DMS53 (cell line): ENCODE measurements at regions not wholly inside any gene's neighbourhood (a gene's known extent, or its start where the extent isn't known, plus 50 kb on each side); places are given as distances from the start of the nearest gene placed in this dataset.
A peak's percentile ranks its signal among the peaks of the same experiment; 100 is the strongest.

Experiments used
- DNase-seq: peaks from one replicate; lab custom pipeline; 2025; lab: John Stamatoyannopoulos, UW

DNA sequence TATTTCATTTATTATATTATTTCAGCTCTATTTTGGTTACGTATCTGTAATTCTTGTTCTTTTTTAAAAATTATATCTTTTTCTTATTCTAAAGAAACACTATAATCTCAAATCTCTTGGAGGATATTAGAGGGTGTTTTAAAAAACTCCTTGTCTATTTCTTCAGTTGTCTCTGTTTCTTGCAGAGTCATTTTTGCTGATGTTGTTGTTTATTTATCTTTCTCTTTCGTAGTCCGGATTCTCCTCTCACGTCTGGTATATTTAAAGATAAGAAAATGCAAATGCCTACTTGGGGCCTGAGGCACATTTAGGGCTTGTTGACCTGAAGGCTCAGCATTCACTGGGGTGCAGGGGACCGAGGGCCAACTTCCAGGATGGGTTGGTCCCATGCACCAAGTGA is 181.2 kb upstream of the CTBP2 start:
- DNase-seq = no peak

DNA sequence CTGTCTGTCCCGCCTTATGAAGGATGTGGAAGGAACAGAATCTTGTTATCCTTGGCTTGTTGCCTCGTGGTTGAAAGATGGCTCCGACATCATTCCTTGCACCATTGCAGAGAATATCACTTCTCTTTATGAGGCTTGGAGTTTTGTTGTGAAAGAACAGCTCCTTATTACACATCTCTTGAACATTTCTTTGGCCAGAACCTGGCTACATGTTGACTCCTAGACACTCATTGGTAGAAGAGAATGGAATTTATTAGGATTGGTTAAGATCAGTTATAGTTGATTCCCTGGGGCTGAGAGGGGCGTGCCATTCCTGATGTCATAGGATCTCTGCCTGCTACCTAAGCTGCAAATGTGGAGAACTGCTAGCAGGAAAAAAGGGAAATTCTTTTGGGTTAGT is 180.5 kb upstream of the CTBP2 start:
- DNase-seq = no peak

DNA sequence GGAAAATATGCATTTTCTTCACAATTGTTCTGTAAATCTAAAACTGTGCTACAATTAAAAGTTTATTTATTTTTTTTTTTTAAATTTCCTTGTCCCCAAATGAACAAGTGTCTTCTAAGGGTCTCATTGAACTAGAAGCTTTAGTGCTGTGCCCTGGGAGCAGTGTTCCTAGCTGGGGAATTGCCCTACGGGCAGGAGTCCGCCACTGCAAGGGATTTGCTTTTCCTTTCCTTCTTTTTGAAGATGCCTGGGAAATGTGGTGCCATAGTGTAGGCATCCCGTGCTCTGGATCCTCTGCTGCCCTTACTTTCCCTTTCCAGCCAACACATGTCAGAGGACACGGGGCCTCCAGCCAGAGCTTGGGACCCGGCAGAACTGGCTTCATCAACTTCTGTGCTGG is 177.1 kb upstream of the CTBP2 start:
- DNase-seq = peak; percentile 11

DNA sequence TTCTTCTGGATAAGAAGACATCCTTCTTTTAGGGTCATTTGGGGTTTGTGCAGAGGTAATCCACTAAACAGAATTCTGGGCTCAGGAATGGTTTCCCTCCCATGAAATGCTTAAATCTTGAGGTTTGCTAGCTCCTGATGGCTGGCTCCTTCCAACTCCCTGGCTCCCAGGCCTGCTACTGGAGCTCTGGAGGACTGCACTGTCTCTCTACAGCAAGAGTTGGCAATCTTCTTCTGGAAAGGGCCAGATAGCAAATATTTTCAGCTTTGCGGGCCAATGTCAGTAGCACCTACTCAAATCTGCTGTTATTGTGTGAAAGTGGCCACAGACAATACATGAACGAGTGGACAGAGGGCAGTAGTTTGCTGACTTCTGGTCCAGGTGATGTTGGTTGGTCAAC is 174.2 kb upstream of the CTBP2 start:
- no peak for DNase-seq

DNA sequence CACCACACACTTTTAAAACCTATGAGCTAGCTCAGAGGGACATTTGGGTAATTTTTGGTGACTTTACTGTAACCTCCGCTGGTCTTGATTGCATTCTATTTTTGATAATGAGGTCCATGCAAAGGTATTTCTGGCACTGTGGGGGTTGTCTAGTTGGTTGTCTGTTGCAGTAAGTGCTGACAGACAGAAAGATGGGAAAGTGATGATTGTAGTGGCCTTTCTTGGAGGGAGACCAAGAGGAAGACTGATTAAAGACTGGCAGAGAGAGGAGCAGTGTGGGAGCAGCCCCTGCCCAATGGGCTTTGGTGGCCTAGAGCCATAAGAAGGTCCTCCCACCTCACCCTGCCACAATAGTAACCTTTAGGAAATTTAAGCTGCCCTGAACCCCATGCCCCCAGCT is 173.4 kb upstream of the CTBP2 start:
- no peak for DNase-seq

DNA sequence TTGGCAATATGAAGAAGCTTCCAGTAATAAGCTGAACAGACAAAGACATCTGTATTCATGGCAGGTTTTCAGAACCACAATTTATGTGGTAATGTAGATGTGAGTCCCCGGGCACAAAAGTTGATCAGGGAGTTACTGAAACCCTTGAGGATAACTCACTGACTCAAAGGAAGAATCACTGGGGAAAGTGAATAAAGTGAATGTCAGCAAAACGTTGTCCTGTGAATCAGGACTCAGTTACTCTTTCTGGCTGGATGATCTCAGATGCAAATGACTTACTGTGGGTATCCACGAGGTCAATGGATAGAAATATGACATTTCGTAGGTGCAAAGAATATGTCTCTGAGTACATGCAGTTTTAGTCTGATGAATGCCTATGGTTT is 172.8 kb upstream of the CTBP2 start:
- no peak for DNase-seq

DNA sequence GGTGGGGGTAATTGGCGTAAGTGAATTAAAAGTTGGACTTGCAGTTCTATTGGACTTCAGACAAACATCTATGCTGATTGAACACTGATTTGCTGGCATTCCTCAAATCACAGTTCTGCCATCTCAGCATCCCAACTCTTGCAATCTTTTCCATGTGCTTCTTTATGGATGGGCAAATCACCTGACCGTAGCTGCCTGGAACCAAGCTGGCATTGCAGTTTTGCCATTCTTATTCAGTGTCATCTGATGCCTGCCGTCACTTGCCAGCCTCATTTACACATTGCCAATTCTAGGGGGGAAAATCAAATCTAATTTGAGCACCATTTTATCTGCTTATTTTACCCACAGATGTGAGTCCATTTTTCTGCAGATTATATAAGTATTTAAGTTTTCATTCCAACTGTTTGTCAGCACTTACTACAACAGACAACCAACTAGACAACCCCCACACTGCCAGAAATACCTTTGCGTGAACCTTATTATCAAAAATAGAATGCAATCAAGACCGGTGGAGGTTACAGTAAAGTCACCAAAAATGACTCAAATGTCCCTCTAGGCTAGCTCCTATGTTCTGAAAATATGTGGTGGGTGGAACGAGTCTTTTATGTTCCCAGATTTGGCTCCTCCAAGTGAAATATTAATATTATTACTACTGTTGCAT is 172.3 kb upstream of the CTBP2 start:
- DNase-seq = no peak

DNA sequence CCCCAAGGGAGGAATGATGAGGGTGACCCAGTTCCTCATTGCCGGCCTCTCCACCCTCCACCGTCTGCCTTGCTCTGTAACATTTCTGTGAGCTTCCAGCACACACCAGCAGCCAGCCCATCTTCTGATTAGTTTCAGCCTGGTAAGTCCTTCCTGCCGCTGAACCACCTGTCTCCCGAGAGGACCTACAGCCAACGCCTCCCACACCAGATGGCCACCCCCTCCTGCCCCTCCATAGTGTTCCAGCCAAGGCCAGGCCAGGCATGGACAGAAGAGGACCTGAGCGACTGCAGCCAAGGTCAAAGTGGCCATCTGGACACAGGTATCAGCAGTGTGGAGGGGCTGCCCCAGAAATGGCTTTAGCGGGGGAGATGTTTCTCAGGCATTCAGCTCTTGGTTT is 170.7 kb upstream of the CTBP2 start:
- DNase-seq = no peak

DNA sequence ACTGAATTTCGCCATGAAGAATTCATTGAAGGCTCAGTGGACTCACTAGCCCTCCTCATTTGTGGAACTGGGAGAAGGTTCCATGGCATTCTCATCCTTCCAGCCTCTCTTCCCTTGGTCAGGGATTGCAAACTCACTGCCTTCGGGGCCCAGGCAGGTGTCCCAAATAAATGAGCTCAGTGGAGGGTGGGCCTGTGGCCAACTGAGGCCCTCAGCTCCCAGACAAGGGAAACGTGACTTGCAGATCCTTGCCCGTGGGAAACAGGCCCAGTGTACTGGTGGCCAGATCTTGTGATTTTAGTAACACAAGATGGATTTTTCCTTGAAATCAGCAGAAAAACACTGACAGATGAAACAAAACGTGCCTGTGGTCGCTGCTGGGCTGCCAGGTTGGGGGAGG is 168.7 kb upstream of the CTBP2 start:
- DNase-seq = no peak

DNA sequence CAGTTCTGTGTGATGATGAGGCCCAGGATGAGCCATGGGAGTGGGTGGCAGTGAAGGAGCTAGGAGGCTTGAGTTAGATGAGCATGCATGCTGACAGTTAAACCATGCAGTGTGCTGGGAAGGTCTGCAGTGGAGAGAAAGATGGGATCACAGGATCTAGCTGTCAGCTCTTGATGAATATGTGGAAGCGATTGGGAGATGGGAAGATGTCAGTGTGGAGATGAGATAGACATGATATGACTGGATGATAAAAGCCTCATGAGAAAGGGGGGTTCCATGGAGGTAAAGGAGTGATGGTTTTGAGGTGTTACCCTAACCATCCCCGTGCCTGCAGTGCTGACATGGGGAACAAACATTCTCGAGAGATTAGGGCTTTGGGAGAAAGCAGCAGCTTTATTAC is 165.0 kb upstream of the CTBP2 start:
- DNase-seq = no peak

DNA sequence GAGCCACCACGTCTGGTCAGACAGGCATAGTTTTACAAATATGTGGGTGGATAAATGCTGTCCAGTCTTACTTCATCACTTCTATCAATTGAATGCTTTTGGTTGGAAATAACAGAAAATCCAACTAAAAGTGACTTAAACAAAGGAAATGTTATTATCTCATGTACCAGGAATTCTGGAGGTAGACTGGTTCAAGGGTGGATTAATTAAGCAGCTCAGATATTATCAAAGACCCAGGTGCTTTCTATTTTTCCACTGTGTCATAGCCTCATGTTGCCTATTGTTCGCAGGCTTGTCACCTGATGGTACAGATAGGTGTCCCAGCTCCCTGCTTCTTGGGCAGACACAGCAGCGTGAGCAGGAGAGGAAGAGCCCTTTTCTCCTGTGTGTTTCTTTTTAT is 156.1 kb upstream of the CTBP2 start:
- DNase-seq = no peak

DNA sequence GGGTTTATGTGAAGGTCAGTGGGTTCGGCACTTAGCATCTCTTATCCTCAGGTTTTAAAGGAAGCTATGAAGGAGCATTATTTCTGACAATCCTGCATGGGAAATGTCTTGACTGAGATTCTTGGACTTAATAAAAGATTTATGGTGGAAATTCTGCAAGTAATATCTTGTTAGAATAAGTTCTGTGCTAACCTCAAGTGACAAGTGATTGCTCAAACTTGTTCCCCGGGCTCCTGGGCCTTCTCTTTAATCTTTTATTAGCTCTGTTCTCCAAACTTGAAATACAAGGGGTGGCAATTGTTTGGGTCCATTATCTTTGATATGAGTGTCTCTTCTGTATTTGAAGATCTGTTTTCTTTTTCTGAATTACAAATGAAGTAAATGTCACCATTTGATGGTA is 140.6 kb upstream of the CTBP2 start:
- no peak for DNase-seq

DNA sequence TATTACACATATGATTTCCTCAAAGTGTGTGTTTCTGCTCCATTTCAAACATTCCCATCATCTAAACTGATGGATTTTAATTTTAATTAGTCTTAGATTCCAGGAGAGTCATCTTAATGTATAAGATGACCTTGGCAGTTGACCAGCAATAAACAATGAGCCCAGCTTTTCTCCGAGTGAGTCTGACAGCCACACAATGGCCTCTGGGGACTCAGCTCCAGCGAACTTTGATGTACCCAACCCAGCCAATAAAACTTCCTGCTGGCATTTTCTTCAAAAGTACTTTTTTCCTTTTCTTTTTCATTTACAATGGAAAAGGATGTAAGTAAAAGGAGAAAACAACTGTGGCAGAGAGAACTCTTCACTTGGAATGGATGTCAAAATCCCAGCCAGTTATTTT is 139.1 kb upstream of the CTBP2 start:
- no peak for DNase-seq

DNA sequence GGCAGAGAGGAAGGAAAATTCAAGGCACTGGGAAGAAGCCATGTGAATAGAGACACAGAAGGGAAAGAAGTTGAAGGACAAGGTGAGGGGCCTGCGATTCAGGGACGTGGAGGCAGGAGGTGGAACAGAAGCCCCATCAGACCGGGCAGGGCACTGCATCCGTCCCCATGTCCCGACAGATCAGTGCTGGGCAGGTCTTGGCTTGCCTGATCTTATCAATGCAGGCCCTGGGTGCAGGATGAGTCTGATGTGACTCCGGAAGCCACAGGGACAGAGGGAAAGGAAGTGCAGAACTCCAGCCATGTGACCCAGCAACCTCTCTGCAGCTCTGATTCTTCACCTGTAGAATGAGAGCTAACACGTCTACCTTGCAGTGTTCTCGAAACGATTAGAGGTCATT is 136.2 kb upstream of the CTBP2 start:
- DNase-seq = no peak

DNA sequence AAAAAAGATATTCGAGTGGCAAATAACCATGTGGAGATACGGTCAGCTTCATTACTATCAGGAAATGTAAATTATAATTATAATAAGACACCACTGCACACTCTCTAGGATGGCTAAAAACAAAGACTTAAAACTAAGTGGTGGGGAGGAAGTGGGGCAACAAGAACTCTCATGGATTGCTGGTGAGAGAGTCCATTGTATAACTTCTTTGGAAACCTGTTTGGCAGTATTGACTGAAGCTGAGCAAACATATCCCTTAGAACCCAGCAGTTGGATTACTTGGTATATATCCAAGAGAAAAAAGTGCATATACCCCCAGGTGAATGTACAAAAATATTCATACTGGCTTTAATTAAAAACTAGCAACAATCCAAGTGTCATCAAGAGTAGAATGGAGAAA is 133.7 kb upstream of the CTBP2 start:
- peak; percentile 79 for DNase-seq

DNA sequence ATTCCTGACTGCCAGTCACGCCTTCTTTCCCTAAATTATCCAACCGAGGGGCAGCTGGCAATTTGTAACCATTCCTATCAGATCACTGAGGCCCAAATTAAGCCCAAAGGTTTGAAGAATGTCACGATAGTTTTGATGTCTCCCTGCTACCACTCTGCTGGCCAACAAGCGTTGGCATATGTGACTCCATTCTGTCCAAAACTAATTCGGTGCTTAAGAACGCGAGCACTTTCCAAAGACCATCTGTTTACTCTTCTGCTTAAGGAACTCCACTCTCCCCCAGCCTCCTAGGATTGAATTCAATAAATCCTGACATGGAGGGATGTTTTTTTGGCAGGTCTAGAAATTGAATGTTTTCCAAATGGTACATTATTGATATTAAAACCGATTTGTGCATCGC is 131.5 kb upstream of the CTBP2 start:
- DNase-seq = no peak

DNA sequence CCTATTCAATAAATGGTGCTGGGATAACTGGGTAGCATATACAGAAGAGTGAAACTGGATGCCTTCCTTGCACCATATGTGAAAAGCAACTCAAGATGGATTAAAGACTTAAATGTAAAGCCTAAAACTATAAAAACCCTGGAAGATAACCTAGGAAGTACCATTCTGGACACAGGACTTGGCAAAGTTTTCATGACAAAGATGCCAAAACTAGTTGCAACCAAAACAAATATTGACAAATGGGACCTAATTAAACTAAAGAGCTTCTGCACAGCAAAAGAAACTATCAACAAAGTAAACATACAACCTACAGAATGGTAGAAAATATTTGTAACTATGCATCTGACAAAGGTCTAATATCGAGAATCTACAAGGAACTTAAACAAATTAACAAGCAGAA is 129.1 kb upstream of the CTBP2 start:
- no peak for DNase-seq

DNA sequence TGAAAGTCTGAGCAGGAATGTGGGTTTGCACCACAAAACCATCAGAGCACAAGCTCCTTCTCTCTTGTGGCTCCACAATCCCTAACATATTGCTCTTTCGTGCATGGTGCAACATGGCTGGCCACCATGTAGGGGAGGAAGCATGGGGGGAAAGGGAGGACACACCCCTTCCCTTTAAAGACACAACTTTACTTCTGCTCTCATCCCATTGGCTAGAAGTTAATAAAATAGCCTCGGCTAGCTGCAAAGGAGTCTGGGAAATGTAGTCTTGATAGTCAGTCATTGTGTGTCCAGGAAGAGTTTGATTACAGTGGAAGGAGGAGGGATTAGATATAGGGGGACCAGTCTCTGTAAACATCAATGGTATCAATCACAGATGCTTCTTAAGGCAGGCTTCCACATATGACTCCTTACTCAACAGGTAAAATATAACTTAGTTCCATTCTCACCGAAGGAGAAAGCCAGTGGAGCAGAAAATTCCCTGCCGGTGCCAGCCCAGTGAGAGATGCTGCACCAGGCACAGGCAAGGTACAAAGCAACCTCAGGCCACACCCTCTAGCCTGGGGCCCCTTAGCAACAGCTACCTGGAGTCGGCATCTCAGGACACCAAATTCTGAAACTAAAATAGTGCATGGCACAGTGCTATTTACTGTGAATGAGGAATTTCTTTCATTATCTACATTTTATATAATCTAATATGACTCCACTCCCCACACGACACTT is 124.7 kb upstream of the CTBP2 start:
- DNase-seq = no peak

DNA sequence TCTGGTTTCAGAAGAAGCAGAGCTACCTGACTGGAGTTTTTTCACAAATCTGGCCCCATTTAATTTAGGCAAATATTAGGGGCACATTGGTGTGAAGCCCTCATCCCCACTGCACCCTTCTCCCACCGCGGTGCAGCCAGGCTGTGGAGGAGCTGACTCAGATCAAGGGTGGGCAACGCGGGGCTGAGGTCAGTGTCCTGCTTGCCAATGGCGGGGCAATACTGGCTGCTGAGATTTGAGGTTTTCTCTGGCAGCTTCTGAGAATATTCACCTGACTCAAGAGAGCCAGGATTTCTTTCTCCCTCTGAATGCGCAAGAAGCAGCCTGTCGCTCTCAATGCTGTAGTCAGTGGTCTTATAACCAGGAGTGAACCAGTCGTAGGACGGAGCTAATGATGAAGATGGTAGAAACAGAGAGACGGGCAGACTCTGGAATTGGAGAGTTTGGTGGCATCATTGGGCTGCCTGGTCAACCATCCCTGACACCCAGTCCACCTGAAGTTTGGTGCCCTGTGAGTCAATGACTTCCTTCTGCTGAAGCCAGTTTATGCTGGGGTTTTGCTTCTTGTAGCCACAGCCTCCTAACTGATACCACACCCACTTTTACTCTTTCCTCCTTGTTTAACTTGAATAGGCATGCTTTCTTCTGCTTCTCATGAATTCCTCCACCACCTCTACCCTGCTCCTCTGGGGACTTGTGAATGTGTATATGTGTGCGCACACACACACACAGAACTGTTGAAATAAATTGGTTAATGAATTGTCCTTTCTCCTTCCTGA is 123.7 kb upstream of the CTBP2 start:
- DNase-seq = no peak

DNA sequence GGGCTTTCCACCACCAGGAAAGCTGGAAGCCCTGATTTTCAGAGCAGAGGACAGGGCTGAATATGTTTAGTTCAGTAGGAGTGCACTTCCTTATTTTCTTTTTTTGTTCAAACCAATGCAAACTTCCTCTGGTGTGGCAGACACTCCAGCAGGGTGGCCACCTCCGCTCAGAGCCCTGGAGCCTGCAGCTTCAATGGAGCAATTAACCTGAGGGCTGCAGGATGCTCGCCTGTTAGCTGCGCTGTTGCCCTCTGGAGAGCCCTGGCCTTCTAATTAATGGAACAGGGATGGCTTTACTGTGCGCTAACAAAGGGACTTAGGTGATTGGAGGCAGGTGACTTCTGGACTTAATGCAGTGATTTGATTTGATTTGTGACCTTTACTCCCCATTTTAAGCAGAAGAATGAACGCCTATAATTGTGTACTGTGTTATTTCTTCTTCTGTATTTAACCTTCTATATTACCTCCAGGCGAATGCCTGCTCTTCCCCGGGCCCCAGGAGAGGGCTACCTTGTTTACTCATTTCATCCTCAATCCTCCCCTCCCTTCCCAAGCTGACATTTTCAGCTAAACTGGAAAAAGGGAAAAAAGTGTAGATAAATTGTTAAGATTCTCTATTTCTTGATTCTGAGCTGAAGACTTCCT is 123.0 kb upstream of the CTBP2 start:
- peak; percentile 44 for DNase-seq

DNA sequence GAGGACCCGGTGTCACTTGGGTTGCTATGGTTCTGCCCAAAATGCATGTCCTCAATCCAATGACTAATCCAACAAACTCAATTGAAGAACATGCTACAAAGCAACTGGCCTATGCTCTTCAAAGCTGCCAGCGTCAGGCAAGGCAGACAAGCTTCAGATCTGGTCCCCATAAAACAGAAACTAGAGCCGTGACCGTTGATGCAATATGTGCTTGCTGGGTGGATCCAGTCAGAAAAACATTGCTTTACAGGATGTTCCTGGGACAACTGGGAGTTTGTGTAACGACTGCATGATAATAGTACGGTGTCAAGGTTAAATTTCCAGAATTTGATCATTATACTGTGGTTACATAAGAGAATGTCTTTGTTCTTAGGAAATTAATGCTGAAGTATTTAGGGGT is 120.7 kb upstream of the CTBP2 start:
- no peak for DNase-seq

DNA sequence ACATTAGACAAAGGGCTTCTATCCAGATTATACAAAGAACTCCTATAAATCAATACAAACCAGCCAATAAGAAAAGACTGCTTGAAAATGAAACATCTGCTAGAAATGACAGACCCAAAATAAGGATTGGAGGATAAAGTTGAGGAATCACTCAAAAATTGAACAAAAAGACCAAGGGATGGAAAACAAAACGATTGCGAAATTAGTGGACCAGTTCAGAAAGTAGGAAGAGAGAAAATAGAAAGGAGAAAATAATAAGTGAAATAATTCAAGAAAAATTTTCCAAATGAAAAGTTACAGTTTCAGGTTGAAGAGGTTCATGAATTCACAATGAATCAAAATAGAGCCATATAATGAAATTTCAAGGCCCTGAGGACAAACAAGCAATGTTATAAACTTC is 115.8 kb upstream of the CTBP2 start:
- no peak for DNase-seq

DNA sequence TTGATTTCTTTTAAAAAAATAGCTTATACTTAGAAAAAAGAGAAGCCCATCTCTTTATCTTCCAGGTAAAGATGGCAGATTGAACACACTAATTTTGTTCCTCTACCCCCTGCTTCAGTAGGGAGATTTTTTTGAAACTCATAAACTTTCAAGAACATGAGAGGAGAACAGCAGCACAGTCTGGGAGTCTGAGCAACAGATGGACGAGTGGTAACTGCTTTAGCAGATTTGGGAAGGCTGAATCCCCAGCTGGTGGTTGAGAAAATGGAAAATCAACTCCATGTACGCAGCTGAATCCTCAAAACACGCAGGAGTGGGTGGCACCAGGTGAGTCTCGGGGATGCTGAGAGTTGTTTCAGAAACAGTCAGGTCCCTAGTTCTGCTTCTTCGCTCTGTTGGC is 114.6 kb upstream of the CTBP2 start:
- DNase-seq = no peak
